AG08395 (cell line): ENCODE measurements at regions not wholly inside any gene's neighbourhood (a gene's known extent, or its start where the extent isn't known, plus 50 kb on each side); places are given as distances from the start of the nearest gene placed in this dataset.

Source experiments
- DNase-seq: peaks from one replicate; pipeline ENCODE4 v3.0.0; 2012; ENCODE audit warnings: mixed read lengths, low spot score

- no peak for DNase-seq
Measured at GRCh38 chr17:36816214-36816906, 120.9 kb upstream of the LHX1 start.

- DNase-seq = no peak
Measured at GRCh38 chr17:36816907-36817288, 120.4 kb upstream of the LHX1 start.

GRCh38 chr17:36817483-36818048 is 119.7 kb upstream of the LHX1 start:
- DNase-seq = no peak

GRCh38 chr17:36818134-36818825 is 119.0 kb upstream of the LHX1 start:
- no peak for DNase-seq

GRCh38 chr17:36823850-36824677 is 113.2 kb upstream of the LHX1 start:
- DNase-seq = no peak

GRCh38 chr17:36824678-36825101 is 112.6 kb upstream of the LHX1 start:
- DNase-seq = no peak

GRCh38 chr17:36825113-36825512 is 112.2 kb upstream of the LHX1 start:
- no peak for DNase-seq

- DNase-seq = no peak
Measured at GRCh38 chr17:36825521-36825920, 111.8 kb upstream of the LHX1 start.

GRCh38 chr17:36825951-36826350 is 111.3 kb upstream of the LHX1 start:
- DNase-seq = no peak

GRCh38 chr17:36827081-36827480 is 110.2 kb upstream of the LHX1 start:
- no peak for DNase-seq

GRCh38 chr17:36829676-36830075 is 107.6 kb upstream of the LHX1 start:
- no peak for DNase-seq

GRCh38 chr17:36833279-36833678 is 104.0 kb upstream of the LHX1 start:
- DNase-seq = no peak

- DNase-seq = no peak
Measured at GRCh38 chr17:36835036-36835435, 102.2 kb upstream of the LHX1 start.

GRCh38 chr17:36837195-36837938 is 99.9 kb upstream of the LHX1 start:
- DNase-seq = no peak

- no peak for DNase-seq
Measured at GRCh38 chr17:36837939-36838272, 99.4 kb upstream of the LHX1 start.

- DNase-seq = no peak
Measured at GRCh38 chr17:36839256-36839655, 98.0 kb upstream of the LHX1 start.

GRCh38 chr17:36840796-36841195 is 96.5 kb upstream of the LHX1 start:
- no peak for DNase-seq

- no peak for DNase-seq
Measured at GRCh38 chr17:36842231-36842819, 95.0 kb upstream of the LHX1 start.

GRCh38 chr17:36842963-36843558 is 94.2 kb upstream of the LHX1 start:
- no peak for DNase-seq

GRCh38 chr17:36844013-36844412 is 93.3 kb upstream of the LHX1 start:
- DNase-seq = no peak

GRCh38 chr17:36844601-36845000 is 92.7 kb upstream of the LHX1 start:
- no peak for DNase-seq
